VCaP (cell line): ENCODE measurements at regions not wholly inside any gene's neighbourhood (a gene's known extent, or its start where the extent isn't known, plus 50 kb on each side); places are given as distances from the start of the nearest gene placed in this dataset.

ENCODE experiments used
- H3K27ac ChIP-seq: fragments of 450-650 bp; 2 replicates; pipeline ENCODE4 v1.5.1; 2017
- TF ChIP-seq, protein P1 (sequence below): fragments of 450-650 bp; conservative IDR thresholded peaks from 2 replicates; pipeline ENCODE4 v1.5.1; 2017; ENCODE audit warnings: mild to moderate bottlenecking, moderate library complexity

DNA sequence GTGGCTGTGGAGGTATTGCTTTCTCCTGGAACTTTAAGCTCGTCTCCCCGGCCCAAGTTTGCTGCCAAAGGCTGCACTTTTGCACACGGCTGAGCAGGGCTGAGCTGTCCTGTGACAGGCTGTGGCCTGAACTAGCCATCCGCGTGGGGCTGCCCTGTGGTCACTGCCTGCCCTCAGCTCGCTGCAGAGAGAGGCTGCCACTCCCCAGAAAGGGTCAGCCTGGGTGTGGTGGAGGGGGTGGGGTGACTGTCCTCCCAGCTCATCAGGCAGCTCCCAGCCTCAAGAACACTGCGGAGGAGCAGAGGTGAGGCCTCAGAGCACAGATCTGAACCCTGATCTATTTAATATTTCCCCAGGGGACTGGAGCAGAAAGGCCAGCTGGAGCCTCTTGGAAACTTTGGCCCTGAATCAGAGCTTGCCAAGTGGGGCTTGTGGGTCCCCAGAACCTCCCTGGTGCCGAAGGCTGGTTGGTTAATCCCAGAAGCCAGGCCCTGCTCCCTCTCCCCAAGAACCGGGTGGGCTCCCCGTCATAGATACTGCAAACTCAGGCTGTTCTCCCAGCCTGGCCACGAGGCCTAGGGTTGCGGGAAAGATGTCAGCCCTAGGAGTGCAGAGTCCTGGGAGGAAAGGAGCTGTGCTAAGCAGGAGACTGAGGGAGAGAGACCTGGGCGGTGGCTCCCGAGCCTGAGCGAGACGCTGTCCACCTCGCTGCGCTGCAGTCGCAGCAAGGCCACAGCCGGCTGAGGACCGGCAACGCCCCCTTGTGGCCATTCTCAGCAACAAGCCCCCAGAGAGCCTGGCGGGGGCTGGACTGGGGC lies 125.1 kb upstream of the IPO9 start:
- no peak overlapping the region; the same call in 1 of the 2 replicates for H3K27ac ChIP-seq
- TF ChIP-seq, protein P1, sequence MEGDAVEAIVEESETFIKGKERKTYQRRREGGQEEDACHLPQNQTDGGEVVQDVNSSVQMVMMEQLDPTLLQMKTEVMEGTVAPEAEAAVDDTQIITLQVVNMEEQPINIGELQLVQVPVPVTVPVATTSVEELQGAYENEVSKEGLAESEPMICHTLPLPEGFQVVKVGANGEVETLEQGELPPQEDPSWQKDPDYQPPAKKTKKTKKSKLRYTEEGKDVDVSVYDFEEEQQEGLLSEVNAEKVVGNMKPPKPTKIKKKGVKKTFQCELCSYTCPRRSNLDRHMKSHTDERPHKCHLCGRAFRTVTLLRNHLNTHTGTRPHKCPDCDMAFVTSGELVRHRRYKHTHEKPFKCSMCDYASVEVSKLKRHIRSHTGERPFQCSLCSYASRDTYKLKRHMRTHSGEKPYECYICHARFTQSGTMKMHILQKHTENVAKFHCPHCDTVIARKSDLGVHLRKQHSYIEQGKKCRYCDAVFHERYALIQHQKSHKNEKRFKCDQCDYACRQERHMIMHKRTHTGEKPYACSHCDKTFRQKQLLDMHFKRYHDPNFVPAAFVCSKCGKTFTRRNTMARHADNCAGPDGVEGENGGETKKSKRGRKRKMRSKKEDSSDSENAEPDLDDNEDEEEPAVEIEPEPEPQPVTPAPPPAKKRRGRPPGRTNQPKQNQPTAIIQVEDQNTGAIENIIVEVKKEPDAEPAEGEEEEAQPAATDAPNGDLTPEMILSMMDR, result peak; percentile 97

DNA sequence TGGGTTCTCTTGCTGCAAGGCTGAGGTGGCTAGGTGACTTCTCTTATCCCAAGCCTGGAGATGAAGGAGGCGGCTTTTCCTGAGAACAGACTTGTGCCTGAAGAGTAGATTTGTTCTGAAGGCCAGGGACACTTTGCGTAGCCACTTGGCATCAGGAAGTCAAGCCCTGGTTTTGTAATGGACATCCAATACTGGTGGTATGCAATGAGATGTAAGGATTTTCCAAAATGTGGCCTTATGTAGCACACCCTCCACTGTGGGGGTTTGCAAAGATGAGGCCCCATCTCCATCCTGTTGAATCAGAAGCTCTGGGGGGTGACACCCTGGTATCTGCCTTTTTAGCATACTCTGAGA lies 124.5 kb upstream of the IPO9 start:
- H3K27ac ChIP-seq, result no peak overlapping the region
- TF ChIP-seq, protein P1, result peak; percentile 65

DNA sequence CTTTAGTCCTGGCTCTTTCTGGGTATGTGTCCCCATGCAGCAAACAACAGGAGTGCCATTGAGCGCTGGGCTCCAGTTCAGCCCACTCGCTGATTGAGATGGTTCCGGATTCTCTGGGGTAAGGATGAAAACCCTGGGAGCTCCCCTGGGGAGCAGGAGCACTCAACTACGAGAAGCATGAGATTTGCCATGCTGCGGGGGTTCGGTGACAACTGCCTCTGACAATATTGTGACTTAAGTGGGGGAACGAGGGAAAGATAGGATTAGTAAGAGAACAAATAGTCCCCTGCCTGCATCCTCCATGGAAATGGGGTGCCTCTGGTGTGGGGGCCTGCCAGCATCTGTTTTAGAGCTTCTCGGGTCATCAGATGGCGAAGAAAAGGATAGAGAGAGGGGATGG lies 123.6 kb upstream of the IPO9 start:
- H3K27ac ChIP-seq, result no peak overlapping the region
- TF ChIP-seq, protein P1, result no peak

DNA sequence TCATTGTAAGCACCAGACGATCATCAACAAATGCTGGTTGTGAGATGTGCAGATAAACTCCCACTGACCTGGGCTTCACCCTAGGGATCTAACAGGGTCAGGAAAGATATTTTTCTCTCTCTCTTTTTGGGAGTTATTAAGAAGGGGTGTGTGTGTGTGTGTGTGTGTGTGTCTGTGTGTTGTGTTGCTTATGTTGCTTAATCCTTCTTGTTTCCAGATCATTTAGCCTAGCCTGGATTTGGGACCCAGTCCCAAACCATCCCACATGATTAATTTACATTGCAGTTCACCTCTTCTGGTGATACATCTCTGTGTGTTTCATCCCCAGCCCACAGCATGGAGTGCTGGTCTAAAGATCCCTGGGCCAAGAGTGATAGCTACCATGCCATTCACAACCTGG lies 122.8 kb upstream of the IPO9 start:
- TF ChIP-seq, protein P1, result no peak
- H3K27ac ChIP-seq, result no peak overlapping the region

DNA sequence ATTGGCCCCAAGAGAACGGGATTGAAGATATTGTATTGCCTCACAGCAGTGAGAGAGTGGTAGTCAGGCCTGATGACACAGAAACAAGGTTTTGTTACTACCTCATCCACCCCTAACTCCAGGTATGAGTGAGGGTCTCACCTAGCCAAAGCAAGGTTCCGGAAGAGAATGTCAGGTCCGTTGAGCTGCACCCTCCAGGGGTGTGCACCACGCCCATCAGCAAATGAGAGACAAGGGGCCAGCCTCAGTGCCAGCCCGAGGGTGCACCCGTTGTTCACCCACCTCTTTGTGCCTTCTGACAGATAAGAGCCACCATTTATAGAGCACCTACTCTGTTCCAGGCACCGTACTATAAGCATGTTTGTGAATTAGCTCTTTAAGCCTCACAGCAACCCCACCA lies 121.9 kb upstream of the IPO9 start:
- TF ChIP-seq, protein P1, result no peak
- no peak overlapping the region for H3K27ac ChIP-seq

DNA sequence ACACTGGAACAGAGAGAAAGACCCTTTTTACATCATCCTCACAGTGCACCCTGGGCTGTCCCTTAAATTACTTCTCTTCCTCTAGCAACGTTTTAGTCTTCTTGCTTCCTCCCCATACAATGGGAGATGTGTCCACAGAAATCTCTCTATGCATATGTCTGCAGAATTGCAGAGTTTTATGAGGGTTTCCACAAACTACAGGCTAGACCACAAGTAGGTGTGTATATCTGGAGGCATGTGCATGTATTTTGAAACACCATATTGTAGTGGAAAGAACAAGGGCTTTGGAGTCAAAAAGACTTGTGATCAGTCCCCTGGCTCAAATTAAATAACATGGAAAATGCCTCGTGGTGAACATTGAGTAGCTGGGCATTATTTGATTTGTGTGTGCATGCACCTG lies 121.3 kb upstream of the IPO9 start:
- TF ChIP-seq, protein P1, result no peak
- H3K27ac ChIP-seq, result no peak overlapping the region

DNA sequence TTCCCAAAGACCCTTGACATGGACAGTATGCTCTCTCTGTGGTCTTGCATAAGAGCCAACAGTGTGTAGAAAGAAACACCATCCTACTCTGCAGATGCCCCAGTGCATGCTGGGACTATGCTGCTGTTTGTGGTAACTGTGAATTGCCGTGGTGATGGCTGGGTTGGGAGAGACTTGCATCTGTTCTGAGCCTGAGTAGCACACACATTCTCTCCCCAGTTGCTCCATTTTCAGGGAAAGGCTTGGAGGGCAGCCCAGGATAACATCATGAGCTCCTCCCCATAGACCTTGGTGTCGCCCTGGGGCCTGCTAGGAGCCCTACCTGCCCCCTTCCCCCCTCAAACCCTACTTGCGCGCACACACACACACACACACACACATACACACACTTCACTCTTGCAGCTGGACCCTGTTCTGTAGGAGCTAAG lies 120.9 kb upstream of the IPO9 start:
- H3K27ac ChIP-seq, result no peak overlapping the region
- TF ChIP-seq, protein P1, result no peak
